K562 (cell line): ENCODE measurements at regions not wholly inside any gene's neighbourhood (a gene's known extent, or its start where the extent isn't known, plus 50 kb on each side); places are given as distances from the start of the nearest gene placed in this dataset.
A peak's percentile ranks its signal among the peaks of the same experiment; 100 is the strongest.

Experiments
- ATF1 ChIP-seq, 2 experiments: fragments of 450-650 bp in 1 of 2; IDR thresholded peaks; 2 replicates each; pipeline ENCODE4 v1.6.1; 2016; ENCODE audit warnings: missing compliant biosample characterization in 1 of 2, missing genetic modification characterization in 1 of 2
- DMBX1 ChIP-seq: fragments of 250-450 bp; sonication (Bioruptor Pico); IDR thresholded peaks from 2 replicates; pipeline ENCODE4 v1.8.0; 2022; ENCODE audit warnings: inconsistent platforms, mild to moderate bottlenecking, moderate library complexity, borderline replicate concordance
- E2F1 ChIP-seq: sonication (generic); formaldehyde crosslinking; IDR thresholded peaks from 2 replicates; pipeline ENCODE4 v1.8.1; 2023; ENCODE audit warnings: mild to moderate bottlenecking, missing genetic modification reagents, moderate library complexity
- E2F8 ChIP-seq: fragments of 450-650 bp; IDR thresholded peaks from 2 replicates; pipeline ENCODE4 v1.7.1; 2018; ENCODE audit warnings: mild to moderate bottlenecking, low read depth; ENCODE audit not compliant: partially characterized antibody
- ERF ChIP-seq: fragments of 450-650 bp; formaldehyde crosslinking; IDR thresholded peaks from 2 replicates; pipeline ENCODE4 v1.4.0; 2020; ENCODE audit warnings: mild to moderate bottlenecking, mixed read lengths
- KLF6 ChIP-seq: fragments of 250-450 bp; sonication (Bioruptor Pico); IDR thresholded peaks from 2 replicates; pipeline ENCODE4 v1.4.0; 2020; ENCODE audit warnings: mild to moderate bottlenecking, moderate library complexity, borderline replicate concordance
- SMC3 ChIP-seq: conservative IDR thresholded peaks from 2 replicates; pipeline ENCODE4 v1.6.1; 2011; ENCODE audit warnings: low read depth, low read length, improper control_type of control experiment; ENCODE audit not compliant: insufficient read depth
- ZBTB11 ChIP-seq, 3 experiments: fragments of 200-800 bp in 1 of 3; fragments of 250-450 bp in 1 of 3; fragments of 450-650 bp in 1 of 3; sonication (Bioruptor Pico) in 1 of 3; sonication (Bioruptor generic) in 1 of 3; formaldehyde crosslinking in 1 of 3; IDR thresholded peaks; 2 replicates each; pipeline versions ENCODE4 v1.6.1 to v1.8.0; 2016 to 2022; ENCODE audit warnings: mild to moderate bottlenecking in 2 of 3, missing genetic modification characterization in 2 of 3, missing compliant biosample characterization in 1 of 3, moderate library complexity in 1 of 3
- ZNF318 ChIP-seq, 2 experiments: fragments of 450-650 bp; IDR thresholded peaks; 2 replicates each; pipeline ENCODE4 v1.6.1; 2016; ENCODE audit warnings: mild to moderate bottlenecking in 2 of 2, borderline replicate concordance in 1 of 2, low read depth in 1 of 2, moderate library complexity in 1 of 2
- ZNF76 ChIP-seq: fragments of 250-450 bp; sonication (Bioruptor Pico); IDR thresholded peaks from 2 replicates; pipeline ENCODE4 v1.4.0; 2020; ENCODE audit warnings: mild to moderate bottlenecking, moderate library complexity, borderline replicate concordance

- TF ChIP-seq ZNF318 (IDR thresholded peaks at IDR 0.05; ENCODE audit: borderline replicate concordance in 1 of 2, low read depth in 1 of 2) (no peak), ZNF76 (CRISPR knock-in tag) (0 out of 2 replicates have a peak, but pooled peaks have one; percentile 10), E2F8 (no peak), ATF1 (CRISPR knock-in tag; IDR thresholded peaks at IDR 0.05) (no peak), ATF1 (tag; IDR thresholded peaks at IDR 0.05) (no peak), SMC3 (peak; percentile 4; the same call in 1 of the 2 replicates), ZBTB11 (CRISPR knock-in tag; IDR thresholded peaks at IDR 0.05) (peak in 1 of 3 experiments; percentile 61; a peak in 2 of 6 replicates), ERF (CRISPR knock-in tag) (0 out of 2 replicates have a peak, but pooled peaks have one; percentile 18), E2F1 (CRISPR knock-in tag) (no peak), KLF6 (CRISPR knock-in tag) (no peak), DMBX1 (no peak)
These were observed 63.2 kb upstream of the VPREB1 start (continued) for GRCh38 chr22:22181341-22181850.
